BLaER1 treated with 17β-estradiol and CSF1 and Interleukin-3, amounts not matched to agents 10 nM and 100 nM (cell line): ENCODE measurements at regions not wholly inside any gene's neighbourhood (a gene's known extent, or its start where the extent isn't known, plus 50 kb on each side); places are given as distances from the start of the nearest gene placed in this dataset.
"Not testable (repeated sequence)": the region's sequence is repeated elsewhere in the genome, so short reads cannot be mapped to it uniquely, and the experiment has no call there.

Source experiments
- H3K27ac ChIP-seq, 11 experiments: shearing (Covaris generic); formaldehyde crosslinking; 2 replicates each; pipeline ENCODE4 v1.8.1; 2022
- H3K27me3 ChIP-seq, 11 experiments: shearing (Covaris generic); formaldehyde crosslinking; 2 replicates each; pipeline ENCODE4 v1.8.1; 2022
- H3K36me3 ChIP-seq, 11 experiments: shearing (Covaris generic); formaldehyde crosslinking; 2 replicates each; pipeline ENCODE4 v1.8.1; 2022
- H3K4me1 ChIP-seq, 10 experiments: shearing (Covaris generic); formaldehyde crosslinking; 2 replicates each; pipeline ENCODE4 v1.8.1; 2022
- H3K4me2 ChIP-seq, 11 experiments: shearing (Covaris generic); formaldehyde crosslinking; 2 replicates each; pipeline ENCODE4 v1.8.1; 2022
- H3K4me3 ChIP-seq, 10 experiments: shearing (Covaris generic); formaldehyde crosslinking; 2 replicates each; pipeline ENCODE4 v1.8.1; 2022
- H3K9ac ChIP-seq, 11 experiments: shearing (Covaris generic); formaldehyde crosslinking; 2 replicates each; pipeline ENCODE4 v1.8.1; 2022
- H3K9me3 ChIP-seq, 11 experiments: shearing (Covaris generic); formaldehyde crosslinking; replicated peaks in 1 of 11; 2 replicates each; pipeline ENCODE4 v1.8.1; 2022
- H4K20me1 ChIP-seq, 11 experiments: shearing (Covaris generic); formaldehyde crosslinking; 2 replicates each; pipeline ENCODE4 v1.8.1; 2022
- Cebpa-rat ChIP-seq, 11 experiments: shearing (Covaris generic); IDR thresholded peaks; 2 replicates each; pipeline ENCODE4 v1.8.1; 2022

DNA sequence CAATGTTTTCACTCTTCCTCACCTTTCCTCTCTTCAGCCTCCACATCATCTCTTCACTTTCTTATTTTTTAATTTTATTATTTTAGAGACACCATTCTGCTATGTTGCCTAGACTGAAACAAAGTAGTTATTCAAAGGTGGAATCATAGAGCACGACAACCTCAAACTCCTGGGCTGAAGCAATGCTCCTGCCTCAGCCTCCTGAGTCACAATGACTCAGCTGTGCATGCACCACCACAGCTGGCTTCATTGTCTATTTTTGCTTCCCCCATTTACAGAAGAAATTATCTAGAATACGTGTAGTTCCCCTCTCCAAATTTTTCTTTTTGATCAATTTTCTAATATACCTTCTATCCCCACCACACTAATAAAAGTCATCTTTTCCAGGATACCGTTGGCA is 911.5 kb upstream of the SOX11 start:
- Histone ChIP-seq H3K4me3 (no peak overlapping the region), H3K36me3 (no peaks in the 10 kb centered on the region), H3K9ac (no peak overlapping the region), H3K27me3 (no peaks in the 10 kb centered on the region), H4K20me1 (no peaks in the 10 kb centered on the region), H3K4me1 (peaks cover 0 to 15% (median 4%) of the 10 kb centered on the region in 10 experiments; a peak in 9 of 20 replicates), H3K9me3 (no peaks in the 10 kb centered on the region; a peak in 1 of 22 replicates), H3K4me2 (peak overlapping the region in 5 of 11 experiments; percentile 16 to 59 (median 46); a peak in 9 of 22 replicates), H3K27ac (peak overlapping the region in 4 of 11 experiments; percentile 3 to 26 (median 16); a peak in 2 of 22 replicates)
- no peak for TF ChIP-seq Cebpa-rat (IDR thresholded peaks at IDR 0.05)

DNA sequence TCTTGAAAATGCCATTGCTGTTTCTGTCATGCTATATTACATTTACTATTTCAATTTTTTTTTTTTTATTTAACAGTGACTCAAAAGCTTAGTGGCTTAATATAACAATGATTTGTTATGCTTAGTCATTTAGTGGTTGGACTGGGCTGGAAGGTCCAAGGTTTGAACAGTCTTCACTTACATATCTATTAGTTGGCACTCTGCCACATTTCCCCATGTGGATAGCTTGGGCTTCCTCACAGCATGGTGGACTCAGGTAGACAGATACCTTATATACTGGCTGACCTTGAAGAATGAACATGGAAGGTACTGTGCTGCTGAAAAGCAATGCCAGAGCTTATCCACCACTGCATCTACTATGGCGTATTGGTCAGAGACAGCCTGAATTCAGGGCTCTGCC is 909.5 kb upstream of the SOX11 start:
- H3K27me3 ChIP-seq, result no peaks in the 10 kb centered on the region
- H3K36me3 ChIP-seq, result no peaks in the 10 kb centered on the region
- H3K9me3 ChIP-seq, result peaks cover 10 to 17% (median 14%) of the 10 kb centered on the region in 11 experiments
- no peak for TF ChIP-seq Cebpa-rat (IDR thresholded peaks at IDR 0.05)
- no peak overlapping the region for H3K9ac ChIP-seq
- no peaks in the 10 kb centered on the region for H4K20me1 ChIP-seq
- H3K27ac ChIP-seq, result no peak overlapping the region
- peaks cover 0 to 15% (median 4%) of the 10 kb centered on the region in 10 experiments; a peak in 9 of 20 replicates for H3K4me1 ChIP-seq
- no peak overlapping the region for H3K4me3 ChIP-seq
- H3K4me2 ChIP-seq, result no peak overlapping the region

DNA sequence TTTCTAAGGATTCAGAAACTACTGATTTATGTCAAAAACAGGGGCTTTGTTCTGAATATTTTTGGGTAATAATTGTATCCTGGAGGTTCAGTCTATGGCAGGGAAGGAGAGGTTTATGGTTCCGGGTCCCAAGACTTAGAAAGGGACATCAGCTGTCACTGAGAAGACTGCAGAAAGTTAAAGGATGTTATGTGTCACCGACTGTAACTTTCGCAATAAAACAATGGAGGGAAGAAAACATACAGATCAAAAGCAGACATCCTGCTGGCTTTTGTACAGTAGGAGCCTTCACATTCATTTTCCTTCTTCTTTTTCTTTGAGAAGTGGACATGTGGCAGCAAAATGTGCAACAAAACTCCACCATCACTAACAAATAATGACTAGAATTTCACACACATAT is 900.7 kb upstream of the SOX11 start:
- Histone ChIP-seq H3K9me3 (peaks cover 22 to 30% (median 26%) of the 10 kb centered on the region in 11 experiments), H3K4me3 (no peak overlapping the region; a peak in 1 of 20 replicates), H3K9ac (peak overlapping the region in 2 of 11 experiments; percentile 26 to 32; a peak in 2 of 22 replicates), H3K36me3 (no peaks in the 10 kb centered on the region), H3K4me1 (peaks cover 0 to 28% (median 10%) of the 10 kb centered on the region in 10 experiments; a peak in 12 of 20 replicates), H3K4me2 (peak overlapping the region in 6 of 11 experiments; percentile 8 to 75 (median 68); a peak in 10 of 22 replicates), H3K27me3 (no peaks in the 10 kb centered on the region), H4K20me1 (no peaks in the 10 kb centered on the region), H3K27ac (peak overlapping the region in 3 of 11 experiments; percentile 47 to 71 (median 66); a peak in 7 of 22 replicates)
- peak in 4 of 11 experiments; percentile 15 to 57 (median 34); a peak in 4 of 22 replicates for TF ChIP-seq Cebpa-rat (IDR thresholded peaks at IDR 0.05)

DNA sequence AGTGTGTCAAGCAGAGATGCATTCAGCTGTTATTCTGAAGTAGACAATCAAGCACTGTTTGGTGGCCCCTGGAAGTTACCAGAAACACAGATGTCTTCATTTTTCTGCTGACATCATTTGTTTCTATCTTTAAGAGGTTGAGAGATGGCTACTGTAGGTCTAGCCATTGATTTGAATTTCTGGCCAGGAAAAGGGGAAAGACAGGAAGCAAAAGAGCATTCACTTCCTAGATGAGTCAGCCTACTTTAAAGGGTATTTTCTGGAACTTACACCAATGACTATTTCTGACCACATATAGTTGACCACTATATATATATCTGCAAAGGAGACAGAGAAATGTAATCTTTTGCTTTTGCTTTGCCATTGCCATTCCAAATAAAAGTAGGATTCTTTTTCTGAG is 900.1 kb upstream of the SOX11 start:
- H3K9me3 ChIP-seq, result peaks cover 17 to 25% (median 21%) of the 10 kb centered on the region in 11 experiments
- peak overlapping the region in 6 of 11 experiments; percentile 39 to 75 (median 68); a peak in 12 of 22 replicates for H3K4me2 ChIP-seq
- no peak for TF ChIP-seq Cebpa-rat (IDR thresholded peaks at IDR 0.05)
- H3K4me1 ChIP-seq, result peaks cover 0 to 28% (median 10%) of the 10 kb centered on the region in 10 experiments; a peak in 12 of 20 replicates
- no peaks in the 10 kb centered on the region for H3K27me3 ChIP-seq
- H4K20me1 ChIP-seq, result no peaks in the 10 kb centered on the region
- H3K36me3 ChIP-seq, result no peaks in the 10 kb centered on the region
- peak overlapping the region in 1 of 10 experiments; percentile 38; a peak in 1 of 20 replicates for H3K4me3 ChIP-seq
- H3K9ac ChIP-seq, result peak overlapping the region in 2 of 11 experiments; percentile 26 to 32; a peak in 1 of 22 replicates
- peak overlapping the region in 3 of 11 experiments; percentile 47 to 71 (median 66); a peak in 7 of 22 replicates for H3K27ac ChIP-seq

DNA sequence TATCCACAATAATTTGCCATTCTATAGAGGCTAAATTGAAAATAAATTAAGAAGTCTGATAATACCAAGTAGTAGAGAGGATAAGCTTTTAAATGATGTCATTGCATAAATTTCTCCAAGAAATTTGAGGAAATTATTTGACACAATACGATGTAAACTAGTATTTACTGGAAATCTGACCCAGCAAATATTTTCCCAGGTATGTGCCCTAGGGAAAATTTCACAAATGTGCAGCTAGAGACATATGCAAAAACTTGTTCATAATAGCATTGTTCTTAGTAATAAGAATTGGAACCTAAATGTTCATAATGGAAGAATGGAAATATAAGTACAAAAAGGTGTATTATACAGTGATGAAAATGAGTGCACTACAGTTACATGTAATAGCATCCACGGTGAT is 888.8 kb upstream of the SOX11 start:
- Histone ChIP-seq H3K4me3 (no peak overlapping the region), H3K4me1 (no peaks in the 10 kb centered on the region), H3K36me3 (no peaks in the 10 kb centered on the region), H4K20me1 (no peaks in the 10 kb centered on the region), H3K27ac (no peak overlapping the region), H3K9me3 (peaks cover 0 to 5% (median 4%) of the 10 kb centered on the region in 11 experiments; a peak in 7 of 22 replicates), H3K9ac (no peak overlapping the region), H3K4me2 (no peak overlapping the region), H3K27me3 (no peaks in the 10 kb centered on the region)
- TF ChIP-seq Cebpa-rat (IDR thresholded peaks at IDR 0.05), result no peak

DNA sequence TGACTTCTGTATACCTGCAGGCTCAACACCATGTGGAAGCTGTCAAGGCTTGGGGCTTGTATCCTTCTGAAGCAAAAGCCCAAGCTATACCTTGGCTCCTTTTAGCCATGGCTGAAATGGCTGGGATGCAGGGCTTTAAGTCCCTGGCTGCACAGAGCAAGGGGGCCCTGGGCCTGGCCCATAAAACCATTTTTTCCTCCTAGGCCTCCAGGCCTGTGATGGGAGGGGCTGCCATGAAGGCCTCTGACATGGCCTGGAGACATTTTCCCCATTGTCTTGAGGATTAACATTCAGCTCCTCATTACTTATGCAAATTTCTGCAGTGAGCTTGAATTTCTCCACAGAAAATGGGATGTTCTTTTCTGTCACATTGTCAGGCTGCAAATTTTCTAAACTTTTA is 878.0 kb upstream of the SOX11 start:
- not testable (repeated sequence) for H3K27me3 ChIP-seq, H3K27ac ChIP-seq, H4K20me1 ChIP-seq, H3K4me1 ChIP-seq, H3K4me2 ChIP-seq, H3K9ac ChIP-seq, H3K36me3 ChIP-seq, H3K4me3 ChIP-seq
- peaks cover 31 to 43% (median 34%) of the 10 kb centered on the region in 11 experiments for H3K9me3 ChIP-seq

DNA sequence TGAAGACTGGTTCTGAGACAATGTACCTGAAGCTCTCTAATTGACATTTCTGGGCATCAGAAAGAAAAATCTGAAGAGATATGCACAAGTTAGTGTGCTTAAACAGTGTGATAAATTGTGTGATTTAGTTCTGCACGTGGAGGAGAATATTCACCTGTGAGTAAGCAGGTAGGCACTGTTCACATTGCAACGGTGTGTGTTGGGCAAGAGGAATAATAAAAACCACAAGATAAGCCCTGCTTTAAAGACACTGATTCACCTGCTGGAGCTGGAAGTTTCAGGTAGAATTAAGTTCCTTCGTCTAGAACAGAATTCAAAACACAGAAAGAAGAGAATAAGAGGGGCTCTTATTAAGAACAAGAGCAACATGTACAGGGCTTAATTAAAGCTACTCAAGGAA is 864.3 kb upstream of the SOX11 start:
- Histone ChIP-seq H3K9ac (no peak overlapping the region), H3K27ac (no peak overlapping the region), H3K9me3 (no peaks in the 10 kb centered on the region), H3K4me2 (no peak overlapping the region), H3K4me1 (no peaks in the 10 kb centered on the region), H4K20me1 (no peaks in the 10 kb centered on the region), H3K27me3 (no peaks in the 10 kb centered on the region), H3K36me3 (no peaks in the 10 kb centered on the region), H3K4me3 (no peak overlapping the region)
- TF ChIP-seq Cebpa-rat (IDR thresholded peaks at IDR 0.05), result no peak

DNA sequence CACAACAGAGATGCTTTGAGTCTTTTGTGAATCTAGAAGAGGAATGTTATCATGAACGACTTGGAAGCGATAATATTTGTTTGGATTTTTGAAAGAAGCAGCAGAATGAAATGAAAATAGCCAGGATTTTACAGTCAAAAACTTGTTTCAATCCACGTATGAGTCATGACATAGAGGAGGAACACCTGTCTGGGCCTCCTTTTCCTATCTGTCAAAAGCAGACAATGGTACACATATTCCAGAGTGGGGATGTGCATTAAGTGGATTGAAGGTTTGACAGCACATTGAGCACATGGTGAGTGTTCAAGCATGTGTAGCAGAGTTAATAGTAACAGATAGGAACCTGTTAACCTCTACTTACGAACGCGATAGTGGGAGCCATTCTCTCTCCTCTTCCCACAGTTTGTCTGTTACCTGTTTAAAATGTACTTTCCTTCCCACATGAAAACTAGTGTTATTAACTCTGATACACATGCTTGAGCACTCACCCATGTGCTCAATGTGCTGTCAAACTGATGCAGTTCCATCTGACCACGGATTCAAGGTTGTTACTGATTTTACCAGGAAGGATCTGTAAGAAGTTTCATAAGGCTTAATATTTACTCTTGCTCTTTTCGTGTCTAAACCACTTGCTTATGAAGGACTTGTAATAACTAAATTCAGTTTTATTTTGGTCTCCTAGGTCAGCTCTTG is 863.4 kb upstream of the SOX11 start:
- TF ChIP-seq Cebpa-rat (IDR thresholded peaks at IDR 0.05), result no peak
- Histone ChIP-seq H4K20me1 (no peaks in the 10 kb centered on the region), H3K9me3 (no peaks in the 10 kb centered on the region)

DNA sequence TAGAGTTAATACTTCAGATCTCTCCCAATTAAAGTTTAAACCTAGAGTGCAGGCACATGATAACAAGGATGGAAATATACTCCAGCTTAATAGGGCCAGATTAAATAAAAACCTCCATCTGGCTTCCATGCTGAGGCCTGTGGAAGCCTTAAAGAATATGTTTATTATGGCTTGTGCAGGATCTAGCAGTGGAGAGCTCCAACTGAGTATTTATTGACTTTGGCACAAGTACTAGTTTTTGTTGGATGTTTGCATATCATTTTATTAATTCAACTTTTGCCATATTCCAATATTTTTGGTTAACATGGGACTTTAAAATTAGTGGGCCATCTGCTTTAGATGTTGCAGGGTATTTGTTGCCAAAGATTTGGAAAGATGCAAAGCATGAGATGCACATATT is 860.4 kb upstream of the SOX11 start:
- Histone ChIP-seq H3K27me3 (no peaks in the 10 kb centered on the region), H3K4me2 (no peak overlapping the region), H3K27ac (no peak overlapping the region), H3K36me3 (no peaks in the 10 kb centered on the region), H4K20me1 (no peaks in the 10 kb centered on the region), H3K9ac (no peak overlapping the region), H3K4me3 (no peak overlapping the region), H3K9me3 (no peaks in the 10 kb centered on the region), H3K4me1 (no peaks in the 10 kb centered on the region)
- TF ChIP-seq Cebpa-rat (IDR thresholded peaks at IDR 0.05), result no peak

More for the DNA sequence above, 863.4 kb upstream of the SOX11 start:
- no peak overlapping the region for H3K4me3 ChIP-seq
- H3K27me3 ChIP-seq, result no peaks in the 10 kb centered on the region
- H3K4me2 ChIP-seq, result no peak overlapping the region
- no peak overlapping the region for H3K9ac ChIP-seq
- no peak overlapping the region for H3K27ac ChIP-seq
- no peaks in the 10 kb centered on the region for H3K4me1 ChIP-seq
- H3K36me3 ChIP-seq, result no peaks in the 10 kb centered on the region
